Stimulated activated CD8-positive, alpha-beta memory T cell treated with anti-CD3 and anti-CD28 coated beads, Interleukin-7, amount 100 ng/mL, for 48 hours (primary cell): ENCODE measurements at regions not wholly inside any gene's neighbourhood (a gene's known extent, or its start where the extent isn't known, plus 50 kb on each side); places are given as distances from the start of the nearest gene placed in this dataset.
"Not testable (repeated sequence)": the region's sequence is repeated elsewhere in the genome, so short reads cannot be mapped to it uniquely, and the experiment has no call there.

Experiments
- DNase-seq, 2 donors: peaks; one replicate each; pipeline ENCODE4 v3.0.0-alpha.2; 2020; ENCODE audit warnings: low read depth in 1 of 2; ENCODE audit errors: extremely low read depth in 1 of 2

- DNase-seq, result no peak
Observed at GRCh38 chr5:124796495-124796894, 50.1 kb upstream of the ZNF608 start.

- no peak for DNase-seq
Observed at GRCh38 chr5:124797665-124798087, 51.2 kb upstream of the ZNF608 start.

GRCh38 chr5:124798890-124799289 lies 52.5 kb upstream of the ZNF608 start:
- DNase-seq, result no peak

DNA sequence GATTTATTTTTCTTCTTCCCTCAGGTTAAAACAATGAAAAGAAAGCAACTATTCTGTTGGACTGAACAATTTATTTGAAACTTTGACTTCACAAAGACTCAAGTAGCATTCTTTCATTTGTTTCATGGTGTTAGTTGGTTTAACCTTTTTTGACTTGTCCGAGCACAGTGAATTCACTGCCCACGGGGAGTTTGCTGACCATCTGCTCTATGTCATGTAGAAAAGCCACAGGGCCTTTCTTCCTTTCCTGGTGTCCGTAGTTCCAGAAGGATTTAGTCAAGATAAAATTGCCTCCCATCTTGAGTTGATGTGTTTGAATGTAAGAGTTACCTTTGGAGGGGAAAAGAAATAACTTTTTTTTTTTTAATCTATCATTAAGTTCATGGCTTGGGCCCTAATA lies 55.1 kb upstream of the ZNF608 start:
- no peak for DNase-seq

DNA sequence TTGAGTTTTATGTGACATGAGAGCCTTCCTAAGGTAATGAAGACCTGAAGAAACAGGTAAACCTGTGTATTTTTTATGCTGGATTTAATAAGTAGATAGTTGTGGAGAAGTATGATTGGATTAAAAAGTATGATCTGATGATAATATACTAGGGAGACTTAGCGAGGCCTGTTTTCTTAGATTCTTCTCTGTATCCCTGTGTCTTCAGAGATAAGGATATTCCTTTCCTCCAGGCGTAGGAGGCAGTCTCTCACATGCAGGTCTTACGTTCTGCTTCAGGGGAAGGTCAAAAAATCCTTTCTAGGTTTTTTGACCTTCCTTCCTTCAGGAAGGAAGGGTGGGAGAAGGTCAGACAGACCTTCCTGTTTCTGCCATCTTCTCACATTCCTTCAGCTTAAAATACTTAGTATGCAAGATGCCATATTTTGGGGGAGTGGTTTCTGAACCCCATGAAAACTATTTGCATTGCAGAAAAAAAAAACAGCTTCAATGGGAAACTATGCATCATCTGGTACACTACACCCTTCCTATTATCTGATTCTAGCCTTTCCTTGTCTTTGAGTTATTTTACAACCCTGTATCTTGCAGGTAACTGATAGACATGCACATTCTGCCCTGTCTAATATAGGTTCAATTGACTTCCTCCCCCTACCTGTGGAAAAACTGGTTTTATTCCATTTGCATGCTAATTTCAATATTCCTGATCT lies 57.3 kb upstream of the ZNF608 start:
- DNase-seq, result no peak

- no peak for DNase-seq
Observed at GRCh38 chr5:124806026-124806372, 59.6 kb upstream of the ZNF608 start.

DNA sequence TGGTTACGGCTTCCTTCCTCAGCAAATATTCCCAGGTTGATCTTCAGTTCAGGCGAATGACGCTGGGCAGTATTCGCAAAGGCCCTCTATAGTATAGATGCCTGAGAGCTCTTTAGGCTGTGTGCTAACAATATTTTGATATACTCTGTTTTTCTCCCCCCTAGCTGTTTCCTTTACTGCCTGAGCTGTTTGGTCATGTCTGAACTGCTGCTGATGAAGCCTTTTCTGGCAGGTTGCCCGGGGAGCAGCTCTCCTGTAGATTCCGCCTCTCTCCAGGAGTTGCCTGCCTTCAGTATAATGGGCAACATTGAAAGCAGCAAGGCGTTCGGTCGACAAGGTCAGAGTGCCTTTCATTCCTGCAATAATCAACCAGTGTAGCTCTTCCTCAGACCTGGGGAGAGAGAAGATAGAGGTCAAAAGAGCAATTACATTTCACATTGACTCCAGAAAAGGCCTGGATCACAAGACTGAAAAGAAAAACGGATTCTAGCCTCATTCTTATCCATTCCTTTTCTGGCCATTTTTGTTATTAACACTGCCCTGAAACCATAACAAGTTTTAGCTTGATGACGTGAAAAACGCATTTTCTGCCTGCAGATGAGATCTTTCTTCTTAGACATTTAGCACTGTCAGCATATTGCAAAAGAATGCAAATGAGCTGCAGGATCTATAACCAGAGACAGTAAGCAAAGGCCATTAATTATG lies 60.1 kb upstream of the ZNF608 start:
- no peak for DNase-seq

DNA sequence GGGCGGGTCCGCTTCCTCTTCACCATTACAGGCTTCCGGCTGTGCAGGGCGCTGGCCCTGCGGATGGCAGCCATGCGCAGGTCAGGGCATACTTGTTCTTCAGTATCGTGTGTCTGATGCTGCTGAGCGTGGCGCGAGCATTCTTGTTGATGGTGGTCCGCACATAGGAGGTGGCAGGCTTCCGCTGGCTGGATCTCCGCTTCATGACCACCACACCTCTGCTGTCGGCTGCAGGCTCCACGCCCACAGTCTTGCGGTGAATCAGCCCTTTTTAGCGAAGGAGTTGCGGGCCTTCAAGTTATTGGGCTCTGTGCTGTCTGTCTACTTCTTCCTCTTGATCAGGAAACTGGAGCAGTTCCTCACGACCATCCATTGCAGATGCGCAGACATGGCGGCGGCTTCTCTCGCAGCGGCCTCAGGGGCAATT lies 62.4 kb upstream of the ZNF608 start:
- no peak for DNase-seq

DNA sequence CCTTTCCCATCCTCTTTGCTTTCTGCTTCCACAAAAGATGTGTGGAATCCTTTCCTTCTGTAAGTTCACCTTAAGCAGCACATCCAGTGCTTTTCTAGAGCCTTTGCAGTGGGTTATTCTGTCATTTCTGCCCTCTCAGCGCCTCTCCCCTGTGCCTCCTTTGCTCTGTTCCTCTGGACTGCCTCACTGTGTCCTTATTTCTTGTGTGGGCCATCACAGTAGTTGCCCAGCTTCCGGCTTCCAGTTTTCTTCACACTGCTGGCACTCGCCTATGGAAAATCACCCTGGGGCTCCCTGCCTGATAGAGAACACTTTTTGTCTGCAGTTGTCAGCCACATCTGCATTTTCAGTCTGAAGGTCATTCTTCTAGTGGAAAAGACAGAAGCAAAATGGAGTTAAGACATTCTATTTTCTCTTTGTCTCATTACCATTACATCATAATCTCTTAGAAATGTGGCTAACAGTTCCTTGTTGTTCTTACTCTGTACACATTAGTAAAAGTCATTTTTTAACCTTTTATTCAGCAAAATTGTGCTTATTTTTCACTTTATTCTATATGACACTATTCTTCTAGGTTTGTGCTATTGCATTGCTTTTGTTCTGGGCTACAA lies 64.1 kb upstream of the ZNF608 start:
- DNase-seq, result no peak

DNA sequence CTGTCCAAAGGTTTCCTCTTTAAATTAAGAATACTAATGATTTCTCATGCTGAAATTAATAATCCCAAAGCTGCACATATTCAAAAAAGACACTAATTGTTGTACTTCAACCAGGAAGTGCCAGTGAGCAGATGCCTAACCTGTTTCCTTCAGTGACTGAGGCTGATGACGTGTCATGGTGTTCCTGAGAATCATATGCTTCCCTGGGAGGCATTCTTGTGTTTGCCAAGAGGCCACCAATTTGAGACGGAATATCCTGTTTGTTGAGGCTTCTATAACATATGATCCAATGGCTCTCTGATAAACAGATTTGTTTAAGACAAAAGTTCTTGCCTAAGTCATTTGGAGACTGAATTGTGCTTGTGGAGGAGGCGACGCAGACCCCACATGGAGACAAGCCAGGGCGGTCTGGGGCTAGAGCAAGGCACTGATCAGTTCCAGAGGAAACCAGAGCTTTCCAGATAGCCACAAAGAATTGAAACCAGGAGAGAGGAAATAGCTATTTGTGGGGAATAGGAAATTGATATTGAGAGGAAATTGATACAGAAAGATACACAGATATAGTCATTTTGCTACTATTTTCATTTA lies 66.4 kb upstream of the ZNF608 start:
- DNase-seq, result no peak

GRCh38 chr5:124816381-124816780 lies 69.9 kb upstream of the ZNF608 start:
- no peak for DNase-seq

- no peak for DNase-seq
Observed at GRCh38 chr5:124819201-124819600, 72.8 kb upstream of the ZNF608 start.

DNA sequence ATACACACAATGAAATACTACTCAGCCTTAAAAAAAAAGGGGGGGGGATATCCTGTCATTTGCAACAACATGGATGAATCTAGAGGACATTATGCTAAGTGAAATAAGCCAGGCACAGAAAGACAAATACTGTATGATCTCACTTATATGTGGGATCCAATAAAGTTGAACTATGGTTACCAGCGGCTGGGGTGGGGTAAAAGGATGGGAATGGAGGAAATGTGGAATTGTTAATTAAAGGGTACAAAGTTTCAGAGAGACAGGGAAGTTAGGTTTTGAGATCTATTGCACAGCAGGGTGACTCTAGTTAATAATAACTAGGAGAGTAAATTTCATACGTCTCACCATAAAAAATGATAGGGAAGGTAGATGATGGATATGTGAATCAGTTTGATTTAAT lies 76.2 kb upstream of the ZNF608 start:
- DNase-seq, result no peak

DNA sequence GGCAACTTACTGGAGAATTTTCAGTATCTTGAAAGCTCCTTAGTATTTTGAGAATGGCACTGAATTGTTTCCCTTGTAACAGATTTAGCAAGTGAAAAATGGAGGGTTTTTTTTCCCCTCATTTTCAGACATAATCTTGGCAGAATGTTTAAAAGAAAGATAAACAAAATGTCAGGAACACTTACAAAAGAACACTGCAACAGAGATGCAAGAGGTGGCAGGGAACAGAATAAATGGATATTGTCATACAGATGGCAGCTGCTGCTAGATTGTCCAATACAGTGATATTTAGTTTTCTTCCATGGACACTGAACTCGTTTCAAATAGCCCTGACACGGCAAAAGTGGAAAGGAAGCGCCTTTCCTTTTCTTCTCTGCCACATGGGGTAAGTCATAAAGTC lies 76.9 kb upstream of the ZNF608 start:
- no peak for DNase-seq

DNA sequence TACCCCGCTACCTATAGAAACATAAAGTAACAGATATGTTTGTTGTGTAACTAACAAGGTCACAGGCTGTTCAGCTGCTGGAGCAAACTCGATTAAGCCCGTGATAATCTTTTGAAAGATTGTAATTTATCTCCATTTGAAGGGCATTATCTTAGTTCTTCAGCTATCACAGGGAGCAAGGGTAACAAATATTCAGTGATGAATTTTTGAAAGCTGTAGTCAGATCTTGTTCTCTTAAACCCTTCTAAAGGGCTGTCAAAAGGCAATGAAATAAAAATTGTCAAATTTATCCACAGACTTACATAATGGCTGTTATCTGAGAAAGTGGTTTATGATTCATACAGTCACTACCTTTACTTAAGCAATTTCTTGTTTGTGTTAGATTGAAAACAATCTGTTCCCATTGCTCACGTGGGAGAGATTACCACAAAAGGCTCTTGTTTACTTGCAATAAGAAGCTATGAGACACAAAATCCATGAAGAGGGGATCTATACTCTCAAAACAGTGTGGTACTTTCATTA lies 78.3 kb upstream of the ZNF608 start:
- DNase-seq, result no peak

DNA sequence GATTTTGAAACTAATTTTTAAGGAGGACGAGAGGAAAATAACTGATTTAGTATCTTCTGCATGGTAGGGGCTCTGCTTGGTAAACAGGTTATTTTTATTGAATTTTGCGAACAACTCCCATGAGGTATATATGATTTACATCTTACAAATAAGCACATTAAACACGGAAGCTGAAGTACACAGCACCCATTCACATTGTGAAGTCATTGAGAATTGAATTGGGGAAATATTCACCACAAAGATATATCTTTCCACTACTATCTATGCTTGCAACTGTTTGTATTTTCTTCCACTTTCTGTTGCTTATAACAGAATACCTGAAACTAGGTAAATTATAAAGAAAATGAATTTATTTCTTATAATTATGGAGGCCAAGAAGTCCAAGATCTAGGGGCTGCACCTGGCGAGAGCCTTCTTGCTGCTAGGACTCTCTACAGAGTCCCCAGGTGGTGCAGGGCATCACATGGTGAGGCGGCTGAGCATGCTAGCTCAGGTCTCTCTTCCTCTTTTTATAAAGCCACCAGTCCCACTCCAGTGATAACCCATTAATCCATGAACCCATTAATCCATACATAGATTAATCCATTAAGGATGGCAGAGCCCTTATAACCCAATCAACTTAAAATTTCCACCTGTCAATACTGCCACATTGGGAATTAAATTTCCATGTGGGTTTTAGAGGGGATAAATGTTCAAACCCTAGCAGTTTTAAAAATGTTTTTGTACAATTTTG lies 79.0 kb upstream of the ZNF608 start:
- no peak for DNase-seq

- no peak for DNase-seq
Observed at GRCh38 chr5:124825983-124826337, 79.5 kb upstream of the ZNF608 start.

DNA sequence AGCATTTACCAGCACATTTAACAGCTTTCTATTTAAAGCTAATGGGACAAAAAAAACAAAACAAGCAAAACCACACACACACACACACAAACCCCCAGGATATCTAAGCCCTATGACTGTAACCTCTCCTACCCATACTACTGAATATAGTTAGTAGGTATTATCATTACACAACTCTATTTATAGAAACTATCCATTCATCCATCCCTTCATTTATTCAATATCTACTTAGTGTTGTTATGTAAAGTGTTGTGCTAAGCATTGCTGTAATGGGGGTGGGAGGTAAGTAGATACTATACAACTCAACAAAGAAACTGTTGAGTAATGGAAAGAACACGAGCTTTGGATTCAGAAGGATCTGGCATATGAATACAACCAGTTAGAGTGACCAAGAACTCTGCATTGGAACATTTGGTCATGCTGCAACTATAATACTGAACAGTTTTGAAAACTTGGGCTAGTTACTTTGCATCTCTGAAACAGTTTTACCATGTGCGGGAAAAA lies 82.3 kb upstream of the ZNF608 start:
- no peak for DNase-seq

- DNase-seq, result no peak
Observed at GRCh38 chr5:124831687-124832240, 85.3 kb upstream of the ZNF608 start.

- no peak for DNase-seq
Observed at GRCh38 chr5:124832510-124832909, 86.1 kb upstream of the ZNF608 start.

- not testable (repeated sequence) for DNase-seq
Observed at GRCh38 chr5:124836314-124836713, 89.9 kb upstream of the ZNF608 start.
